ENCODE measurements at regions not wholly inside any gene's neighbourhood (a gene's known extent, or its start where the extent isn't known, plus 50 kb on each side); places are given as distances from the start of the nearest gene placed in this dataset.

GRCh38 chr2:81670885-81671284, 1366.3 kb upstream of the LRRTM1 start:
- TF ChIP-seq GATA2 (IDR thresholded peaks at IDR 0.05; ENCODE audit: low read depth, low read length) (no peak), GATA3 (IDR thresholded peaks at IDR 0.05; ENCODE audit: low read depth, low read length) (no peak)

Measured in SH-SY5Y (cell line).